AG04450 (cell line): ENCODE measurements at regions not wholly inside any gene's neighbourhood (a gene's known extent, or its start where the extent isn't known, plus 50 kb on each side); places are given as distances from the start of the nearest gene placed in this dataset.

ENCODE experiments used
- CTCF ChIA-PET: fragments of 300-600, 350-600 bp; formaldehyde crosslinking; extraction: SDS; loops from one replicate; lab custom pipeline; 2022; ENCODE audit warnings: antibody characterized with exemption, inconsistent platforms; lab: Charles Lee
- POLR2A ChIA-PET: fragments of 350-600 bp; formaldehyde crosslinking; extraction: SDS; loops from one replicate; lab custom pipeline; 2021; ENCODE audit warnings: antibody characterized with exemption, inconsistent platforms; lab: Yijun Ruan, JAX
- DNase-seq: peaks from one replicate; pipeline ENCODE4 v3.0.0-alpha.2; 2011; ENCODE audit warnings: low read depth, low spot score
- H3K27ac ChIP-seq: one replicate; pipeline ENCODE4 v1.5.1; 2012; ENCODE audit warnings: low read depth, low read length, control low read depth
- H3K27me3 ChIP-seq: one replicate; pipeline ENCODE4 v1.6.0; 2012; ENCODE audit warnings: low read length; ENCODE audit not compliant: control insufficient read depth, insufficient read depth
- H3K4me3 ChIP-seq: 2 replicates; pipeline ENCODE4 v1.5.1; 2011; ENCODE audit warnings: mild to moderate bottlenecking, low read depth, low read length, control low read depth
- H3K9me3 ChIP-seq: 2 replicates; pipeline ENCODE4 v1.5.1; 2012; ENCODE audit warnings: low read length; ENCODE audit not compliant: control insufficient read depth, insufficient read depth
- CTCF ChIP-seq: IDR thresholded peaks from 2 replicates; pipeline ENCODE4 v1.5.1; 2011; ENCODE audit warnings: low read depth, low read length, control low read depth, inconsistent platforms

- Histone ChIP-seq H3K27ac (no peak overlapping the region), H3K27me3 (peaks cover 2% of the 10 kb centered on the region), H3K4me3 (no peak overlapping the region), H3K9me3 (no peaks in the 10 kb centered on the region)
- no peak for DNase-seq
- ChIA-PET CTCF (no interaction called here), POLR2A (interaction anchor here (0.6 kb wide), 1 partner anchor 50 kb away, joined by 3 read pairs; no protein-coding TSS in a partner anchor)
- no peak for TF ChIP-seq CTCF
Measured at GRCh38 chr20:48169650-48170225, 384.5 kb upstream of the SULF2 start.

- POLR2A ChIA-PET, result no interaction called here
- CTCF ChIA-PET, result no interaction called here
- no peak for TF ChIP-seq CTCF
- H3K27ac ChIP-seq, result no peak overlapping the region
- no peak overlapping the region for H3K4me3 ChIP-seq
- H3K27me3 ChIP-seq, result peaks cover 5% of the 10 kb centered on the region
- no peak for DNase-seq
- peaks cover 4% of the 10 kb centered on the region; the same call in 1 of the 2 replicates for H3K9me3 ChIP-seq
Measured at GRCh38 chr20:48166082-48166835, 381.0 kb upstream of the SULF2 start.

- Histone ChIP-seq H3K27ac (no peak overlapping the region), H3K4me3 (no peak overlapping the region), H3K27me3 (peaks cover 5% of the 10 kb centered on the region), H3K9me3 (peaks cover 7% of the 10 kb centered on the region; the same call in 1 of the 2 replicates)
- DNase-seq, result no peak
- CTCF ChIA-PET, result no interaction called here
- TF ChIP-seq CTCF, result no peak
- POLR2A ChIA-PET, result no interaction called here
Measured at GRCh38 chr20:48165401-48165685, 380.1 kb upstream of the SULF2 start.

GRCh38 chr20:48164566-48165400 is 379.5 kb upstream of the SULF2 start:
- no peak for TF ChIP-seq CTCF
- Histone ChIP-seq H3K9me3 (peaks cover 7% of the 10 kb centered on the region; the same call in 1 of the 2 replicates), H3K27ac (no peak overlapping the region), H3K4me3 (no peak overlapping the region), H3K27me3 (peaks cover 5% of the 10 kb centered on the region)
- ChIA-PET POLR2A (no interaction called here), CTCF (no interaction called here)
- no peak for DNase-seq
